ENCODE measurements at regions not wholly inside any gene's neighbourhood (a gene's known extent, or its start where the extent isn't known, plus 50 kb on each side); places are given as distances from the start of the nearest gene placed in this dataset.

- WGBS, 3 donors, result 82 to 88% (median 88%) methylated on average over 4 of the region's 4 CpGs
- FAIRE-seq (no peak), DNase-seq (no peak)
- Histone ChIP-seq H3K4me3 (ENCODE audit: low read depth in 1 of 3, low read length in 3 of 3) (no peak overlapping the region), H3K27ac (ENCODE audit: low read depth in 1 of 3, low read length in 2 of 3) (no peak overlapping the region), H3K4me1 (ENCODE audit: control insufficient read depth in 3 of 3, insufficient read depth in 2 of 3, low read depth in 1 of 3, low read length in 2 of 3) (no peaks in the 10 kb centered on the region), H3K36me3 (ENCODE audit: control insufficient read depth in 3 of 3, insufficient read depth in 2 of 3, low read depth in 1 of 3, low read length in 3 of 3) (no peaks in the 10 kb centered on the region), H3K9me3 (ENCODE audit: control insufficient read depth in 2 of 2, insufficient read depth in 1 of 2, low read depth in 1 of 2, low read length in 1 of 2) (peaks cover 0 to 3% of the 10 kb centered on the region in 2 donors), H3K27me3 (ENCODE audit: control insufficient read depth in 3 of 3, insufficient read depth in 3 of 3, low read length in 3 of 3) (no peaks in the 10 kb centered on the region)
These were observed 1596.0 kb upstream of the MIR17HG start for GRCh38 chr13:89751432-89751930.

GRCh38 chr13:89752394-89752793 is 1595.1 kb upstream of the MIR17HG start:
- Histone ChIP-seq H3K36me3 (ENCODE audit: control insufficient read depth in 3 of 3, insufficient read depth in 2 of 3, low read depth in 1 of 3, low read length in 3 of 3) (no peaks in the 10 kb centered on the region), H3K4me3 (ENCODE audit: low read depth in 1 of 3, low read length in 3 of 3) (no peak overlapping the region), H3K4me1 (ENCODE audit: control insufficient read depth in 3 of 3, insufficient read depth in 2 of 3, low read depth in 1 of 3, low read length in 2 of 3) (no peaks in the 10 kb centered on the region), H3K27ac (ENCODE audit: low read depth in 1 of 3, low read length in 2 of 3) (no peak overlapping the region), H3K27me3 (ENCODE audit: control insufficient read depth in 3 of 3, insufficient read depth in 3 of 3, low read length in 3 of 3) (no peaks in the 10 kb centered on the region), H3K9me3 (ENCODE audit: control insufficient read depth in 2 of 2, insufficient read depth in 1 of 2, low read depth in 1 of 2, low read length in 1 of 2) (peaks cover 0 to 3% of the 10 kb centered on the region in 2 donors)
- WGBS, 3 donors, result 53 to 67% (median 63%) methylated on average over 1 of the region's 1 CpG
- FAIRE-seq (no peak), DNase-seq (no peak)

DNA sequence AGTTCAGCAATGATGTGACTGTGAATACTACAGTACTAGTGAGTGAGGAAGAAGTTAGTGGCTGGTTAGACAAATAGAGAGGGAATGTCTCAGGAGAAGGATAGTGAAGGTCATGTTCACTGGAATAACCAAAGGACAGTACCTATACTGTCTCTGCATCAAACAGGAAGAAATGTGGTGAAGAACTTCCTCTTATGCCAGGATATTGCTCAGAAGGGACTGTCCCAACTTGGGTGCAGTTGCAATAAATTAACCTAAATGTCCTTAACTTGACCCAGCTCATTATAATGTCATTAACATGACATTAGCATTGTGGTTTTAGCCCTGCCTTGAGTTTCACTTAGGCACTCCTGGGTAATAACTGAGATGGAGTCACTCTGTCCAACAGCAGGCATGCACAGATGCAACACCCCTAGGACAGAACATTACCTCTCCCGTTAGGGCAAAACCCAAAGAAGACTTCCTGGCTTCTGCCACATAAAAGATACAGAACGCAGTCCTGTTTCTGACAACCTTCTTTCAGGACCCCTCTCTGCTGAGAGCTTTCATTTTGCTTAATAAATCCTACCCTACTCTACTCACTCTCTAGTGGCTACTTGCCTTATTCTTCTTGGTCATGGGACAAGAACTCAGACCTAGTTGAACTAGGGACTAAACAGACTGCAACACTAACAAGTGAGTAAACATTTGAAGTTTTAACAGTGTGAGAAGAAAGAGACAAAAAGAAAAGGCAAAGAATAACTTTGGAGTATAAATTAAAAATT is 1591.6 kb upstream of the MIR17HG start:
- Histone ChIP-seq H3K27me3 (ENCODE audit: control insufficient read depth in 3 of 3, insufficient read depth in 3 of 3, low read length in 3 of 3) (no peaks in the 10 kb centered on the region), H3K27ac (ENCODE audit: low read depth in 1 of 3, low read length in 2 of 3) (no peak overlapping the region), H3K4me3 (ENCODE audit: low read depth in 1 of 3, low read length in 3 of 3) (no peak overlapping the region), H3K36me3 (ENCODE audit: control insufficient read depth in 3 of 3, insufficient read depth in 2 of 3, low read depth in 1 of 3, low read length in 3 of 3) (no peaks in the 10 kb centered on the region), H3K9me3 (ENCODE audit: control insufficient read depth in 2 of 2, insufficient read depth in 1 of 2, low read depth in 1 of 2, low read length in 1 of 2) (peaks cover 0 to 3% of the 10 kb centered on the region in 2 donors), H3K4me1 (ENCODE audit: control insufficient read depth in 3 of 3, insufficient read depth in 2 of 3, low read depth in 1 of 3, low read length in 2 of 3) (no peaks in the 10 kb centered on the region)
- DNase-seq (no peak), FAIRE-seq (no peak)
- 77 to 91% (median 86%) methylated on average over 2 of the region's 2 CpGs for WGBS, 3 donors

DNA sequence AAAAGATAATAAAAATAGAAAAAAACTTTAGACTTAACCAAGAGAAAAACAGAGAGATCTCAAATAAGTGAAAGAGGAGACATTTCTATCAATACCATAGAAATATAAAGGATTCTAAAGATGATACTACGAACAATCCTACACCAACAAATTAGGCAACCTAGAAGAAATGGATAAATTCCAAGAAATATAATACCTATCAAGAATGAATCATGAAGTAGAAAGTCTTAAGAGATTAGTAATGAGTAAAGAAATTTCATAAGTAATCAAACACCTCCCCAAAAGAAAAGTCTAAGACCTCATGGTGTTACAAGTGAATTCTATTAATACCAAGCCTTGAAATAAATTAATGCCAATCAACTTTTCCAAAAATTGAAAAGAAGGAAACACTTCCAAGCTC is 1584.5 kb upstream of the MIR17HG start:
- no peak overlapping the region for H3K4me3 ChIP-seq (ENCODE audit: low read depth in 1 of 3, low read length in 3 of 3)
- no peak overlapping the region for H3K27ac ChIP-seq (ENCODE audit: low read depth in 1 of 3, low read length in 2 of 3)
- no peaks in the 10 kb centered on the region for H3K27me3 ChIP-seq (ENCODE audit: control insufficient read depth in 3 of 3, insufficient read depth in 3 of 3, low read length in 3 of 3)
- no peaks in the 10 kb centered on the region for H3K9me3 ChIP-seq (ENCODE audit: control insufficient read depth in 2 of 2, insufficient read depth in 1 of 2, low read depth in 1 of 2, low read length in 1 of 2)
- no peaks in the 10 kb centered on the region for H3K4me1 ChIP-seq (ENCODE audit: control insufficient read depth in 3 of 3, insufficient read depth in 2 of 3, low read depth in 1 of 3, low read length in 2 of 3)
- no peak for FAIRE-seq
- no peaks in the 10 kb centered on the region for H3K36me3 ChIP-seq (ENCODE audit: control insufficient read depth in 3 of 3, insufficient read depth in 2 of 3, low read depth in 1 of 3, low read length in 3 of 3)
- 64 to 80% (median 70%) methylated on average over 1 of the region's 1 CpG for WGBS, 3 donors
- no peak for DNase-seq

DNA sequence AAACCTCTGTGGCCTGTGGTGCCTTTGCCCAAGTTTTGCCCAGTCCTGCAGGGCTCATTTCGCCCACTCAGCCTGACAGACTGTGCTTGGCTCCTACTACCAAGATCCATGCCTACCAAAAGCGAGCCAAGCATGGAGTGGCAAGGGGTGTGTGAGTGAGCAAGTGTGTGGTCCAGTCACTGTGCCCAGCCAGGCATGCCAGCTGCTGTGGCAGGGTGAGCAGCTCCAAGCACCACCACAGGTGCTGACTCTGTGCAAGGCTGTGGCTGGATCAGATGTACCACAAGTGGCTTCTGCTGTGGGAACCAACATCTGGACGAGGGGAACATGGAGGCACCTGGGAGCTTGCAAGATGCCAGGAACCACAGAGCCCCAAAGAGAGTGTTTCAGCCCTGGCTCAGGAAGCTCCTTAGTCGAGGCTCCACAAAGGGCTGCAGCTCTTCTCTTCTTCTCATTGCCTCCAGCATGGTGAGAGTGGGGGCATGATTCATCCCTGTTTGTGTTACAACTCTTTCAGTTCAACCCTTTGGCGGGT is 1564.2 kb upstream of the MIR17HG start:
- no peaks in the 10 kb centered on the region for H3K4me1 ChIP-seq (ENCODE audit: control insufficient read depth in 3 of 3, insufficient read depth in 2 of 3, low read depth in 1 of 3, low read length in 2 of 3)
- H3K36me3 ChIP-seq (ENCODE audit: control insufficient read depth in 3 of 3, insufficient read depth in 2 of 3, low read depth in 1 of 3, low read length in 3 of 3), result no peaks in the 10 kb centered on the region
- no peaks in the 10 kb centered on the region for H3K27me3 ChIP-seq (ENCODE audit: control insufficient read depth in 3 of 3, insufficient read depth in 3 of 3, low read length in 3 of 3)
- no peak overlapping the region for H3K4me3 ChIP-seq (ENCODE audit: low read depth in 1 of 3, low read length in 3 of 3)
- FAIRE-seq, result no peak
- H3K9me3 ChIP-seq (ENCODE audit: control insufficient read depth in 2 of 2, insufficient read depth in 1 of 2, low read depth in 1 of 2, low read length in 1 of 2), result no peaks in the 10 kb centered on the region
- no peak overlapping the region for H3K27ac ChIP-seq (ENCODE audit: low read depth in 1 of 3, low read length in 2 of 3)
- 74 to 81% (median 75%) methylated on average over 5 of the region's 5 CpGs for WGBS, 3 donors
- no peak for DNase-seq

DNA sequence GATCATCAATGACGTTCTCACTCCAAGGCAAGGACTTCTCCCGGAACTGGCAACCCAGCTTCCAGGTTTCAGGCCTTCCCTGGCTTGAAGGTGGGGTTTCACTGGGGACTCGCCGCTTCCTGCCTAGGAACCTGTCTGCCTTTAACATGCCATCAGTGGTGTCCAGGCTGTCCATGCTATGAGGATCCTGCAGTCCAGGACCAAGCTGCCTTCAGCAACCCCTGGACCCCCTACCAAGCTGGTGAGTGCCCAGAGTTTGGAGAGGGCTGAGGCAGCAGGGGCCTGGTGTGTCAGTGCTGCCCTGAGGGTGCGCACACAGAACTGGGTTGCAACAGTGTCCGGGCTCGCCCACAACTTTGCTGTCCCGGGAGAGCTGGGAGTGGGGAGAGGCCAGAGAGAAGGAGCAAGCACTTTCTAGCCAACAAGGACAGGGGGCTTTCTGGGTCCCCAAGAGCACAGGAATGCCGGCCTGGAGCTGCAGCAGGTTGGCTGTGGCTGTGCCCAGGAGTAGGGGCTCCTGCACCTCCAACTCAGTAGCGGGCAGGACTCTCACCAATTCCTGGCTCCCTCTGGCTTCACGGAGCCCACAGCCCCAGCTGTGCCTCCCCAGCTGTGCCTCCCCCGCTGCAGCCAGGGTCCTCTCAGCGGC is 1563.2 kb upstream of the MIR17HG start:
- no peaks in the 10 kb centered on the region for H3K27me3 ChIP-seq (ENCODE audit: control insufficient read depth in 3 of 3, insufficient read depth in 3 of 3, low read length in 3 of 3)
- no peaks in the 10 kb centered on the region for H3K9me3 ChIP-seq (ENCODE audit: control insufficient read depth in 2 of 2, insufficient read depth in 1 of 2, low read depth in 1 of 2, low read length in 1 of 2)
- no peak for FAIRE-seq
- H3K4me3 ChIP-seq (ENCODE audit: low read depth in 1 of 3, low read length in 3 of 3), result no peak overlapping the region
- no peaks in the 10 kb centered on the region for H3K4me1 ChIP-seq (ENCODE audit: control insufficient read depth in 3 of 3, insufficient read depth in 2 of 3, low read depth in 1 of 3, low read length in 2 of 3)
- H3K27ac ChIP-seq (ENCODE audit: low read depth in 1 of 3, low read length in 2 of 3), result no peak overlapping the region
- no peaks in the 10 kb centered on the region for H3K36me3 ChIP-seq (ENCODE audit: control insufficient read depth in 3 of 3, insufficient read depth in 2 of 3, low read depth in 1 of 3, low read length in 3 of 3)
- no peak for DNase-seq
- 85 to 95% (median 91%) methylated on average over 12 to 13 of the region's 13 CpGs for WGBS, 3 donors

- FAIRE-seq (no peak), DNase-seq (no peak)
- no peaks in the 10 kb centered on the region for H3K4me1 ChIP-seq (ENCODE audit: control insufficient read depth in 3 of 3, insufficient read depth in 2 of 3, low read depth in 1 of 3, low read length in 2 of 3)
- H3K27me3 ChIP-seq (ENCODE audit: control insufficient read depth in 3 of 3, insufficient read depth in 3 of 3, low read length in 3 of 3), result no peaks in the 10 kb centered on the region
- WGBS, 3 donors, result 63 to 79% (median 67%) methylated on average over 1 of the region's 1 CpG
- no peaks in the 10 kb centered on the region for H3K9me3 ChIP-seq (ENCODE audit: control insufficient read depth in 2 of 2, insufficient read depth in 1 of 2, low read depth in 1 of 2, low read length in 1 of 2)
- H3K36me3 ChIP-seq (ENCODE audit: control insufficient read depth in 3 of 3, insufficient read depth in 2 of 3, low read depth in 1 of 3, low read length in 3 of 3), result no peaks in the 10 kb centered on the region
- no peak overlapping the region for H3K27ac ChIP-seq (ENCODE audit: low read depth in 1 of 3, low read length in 2 of 3)
- no peak overlapping the region for H3K4me3 ChIP-seq (ENCODE audit: low read depth in 1 of 3, low read length in 3 of 3)
These were observed 1561.0 kb upstream of the MIR17HG start for GRCh38 chr13:89786531-89786930.

GRCh38 chr13:89790696-89791095 is 1556.8 kb upstream of the MIR17HG start:
- no peak for FAIRE-seq
- Histone ChIP-seq H3K27ac (ENCODE audit: low read depth in 1 of 3, low read length in 2 of 3) (no peak overlapping the region), H3K36me3 (ENCODE audit: control insufficient read depth in 3 of 3, insufficient read depth in 2 of 3, low read depth in 1 of 3, low read length in 3 of 3) (no peaks in the 10 kb centered on the region), H3K27me3 (ENCODE audit: control insufficient read depth in 3 of 3, insufficient read depth in 3 of 3, low read length in 3 of 3) (no peaks in the 10 kb centered on the region), H3K4me1 (ENCODE audit: control insufficient read depth in 3 of 3, insufficient read depth in 2 of 3, low read depth in 1 of 3, low read length in 2 of 3) (no peaks in the 10 kb centered on the region), H3K4me3 (ENCODE audit: low read depth in 1 of 3, low read length in 3 of 3) (no peak overlapping the region), H3K9me3 (ENCODE audit: control insufficient read depth in 2 of 2, insufficient read depth in 1 of 2, low read depth in 1 of 2, low read length in 1 of 2) (no peaks in the 10 kb centered on the region)
- DNase-seq, result no peak

Measured in small intestine (tissue), 7 donors.